Nephron (organoid): ENCODE measurements at regions not wholly inside any gene's neighbourhood (a gene's known extent, or its start where the extent isn't known, plus 50 kb on each side); places are given as distances from the start of the nearest gene placed in this dataset.

ENCODE experiments used
- H3K27ac Mint-ChIP-seq, 3 experiments: 2 replicates each; pipeline ENCODE4 v1.8.0; 2020; ENCODE audit warnings: mixed read lengths in 3 of 3, mild to moderate bottlenecking in 2 of 3, moderate library complexity in 1 of 3
- H3K27me3 Mint-ChIP-seq: 2 replicates; pipeline ENCODE4 v1.8.0; 2021; ENCODE audit warnings: low read depth, mild to moderate bottlenecking, moderate library complexity, mixed read lengths
- H3K36me3 Mint-ChIP-seq: 2 replicates; pipeline ENCODE4 v1.8.0; 2020; ENCODE audit warnings: low read depth, mixed read lengths
- H3K4me1 Mint-ChIP-seq: 2 replicates; pipeline ENCODE4 v1.8.0; 2020; ENCODE audit warnings: mixed read lengths
- H3K4me3 Mint-ChIP-seq, 3 experiments: 2 replicates each; pipeline ENCODE4 v1.8.0; 2020; ENCODE audit warnings: mild to moderate bottlenecking in 3 of 3, mixed read lengths in 3 of 3, moderate library complexity in 2 of 3
- H3K9me3 Mint-ChIP-seq: 2 replicates; pipeline ENCODE4 v1.8.0; 2020; ENCODE audit warnings: mixed read lengths
- TF ChIP-seq, protein P1 (sequence below), 3 experiments: fragments of 200-600 bp; sonication (generic); IDR thresholded peaks; one replicate each; pipeline ENCODE4 v1.5.0; 2021; ENCODE audit warnings: antibody characterized with exemption in 3 of 3; ENCODE audit not compliant: unreplicated experiment in 3 of 3

DNA sequence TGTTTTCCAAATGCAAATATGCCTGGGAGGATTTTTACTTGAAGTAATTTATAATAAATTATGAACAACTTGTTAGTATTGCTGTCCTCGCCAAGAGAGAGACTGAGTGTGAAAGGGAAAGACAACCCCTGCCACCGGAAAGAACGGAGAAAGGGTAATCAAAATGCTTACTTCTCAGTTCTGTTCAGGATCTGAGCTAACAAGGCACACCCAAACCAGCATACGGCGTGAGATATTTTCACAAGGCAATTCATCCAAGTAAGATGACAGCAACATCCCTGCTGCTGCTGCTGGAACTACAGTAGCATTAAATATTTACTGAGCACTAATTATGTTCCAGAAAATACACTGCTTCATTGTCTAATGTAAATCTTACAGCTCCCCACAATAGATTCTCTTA, 96.1 kb downstream of the KBTBD8 start:
- H3K36me3 Mint-ChIP-seq: no peaks in the 10 kb centered on the region
- no peak overlapping the region for H3K27ac Mint-ChIP-seq
- no peak overlapping the region for H3K4me3 Mint-ChIP-seq
- no peaks in the 10 kb centered on the region for H3K9me3 Mint-ChIP-seq
- H3K27me3 Mint-ChIP-seq: no peaks in the 10 kb centered on the region
- peaks cover 20% of the 10 kb centered on the region for H3K4me1 Mint-ChIP-seq
- TF ChIP-seq, protein P1, sequence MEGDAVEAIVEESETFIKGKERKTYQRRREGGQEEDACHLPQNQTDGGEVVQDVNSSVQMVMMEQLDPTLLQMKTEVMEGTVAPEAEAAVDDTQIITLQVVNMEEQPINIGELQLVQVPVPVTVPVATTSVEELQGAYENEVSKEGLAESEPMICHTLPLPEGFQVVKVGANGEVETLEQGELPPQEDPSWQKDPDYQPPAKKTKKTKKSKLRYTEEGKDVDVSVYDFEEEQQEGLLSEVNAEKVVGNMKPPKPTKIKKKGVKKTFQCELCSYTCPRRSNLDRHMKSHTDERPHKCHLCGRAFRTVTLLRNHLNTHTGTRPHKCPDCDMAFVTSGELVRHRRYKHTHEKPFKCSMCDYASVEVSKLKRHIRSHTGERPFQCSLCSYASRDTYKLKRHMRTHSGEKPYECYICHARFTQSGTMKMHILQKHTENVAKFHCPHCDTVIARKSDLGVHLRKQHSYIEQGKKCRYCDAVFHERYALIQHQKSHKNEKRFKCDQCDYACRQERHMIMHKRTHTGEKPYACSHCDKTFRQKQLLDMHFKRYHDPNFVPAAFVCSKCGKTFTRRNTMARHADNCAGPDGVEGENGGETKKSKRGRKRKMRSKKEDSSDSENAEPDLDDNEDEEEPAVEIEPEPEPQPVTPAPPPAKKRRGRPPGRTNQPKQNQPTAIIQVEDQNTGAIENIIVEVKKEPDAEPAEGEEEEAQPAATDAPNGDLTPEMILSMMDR (IDR thresholded peaks at IDR 0.05; ENCODE audit: unreplicated experiment in 3 of 3): no peak

DNA sequence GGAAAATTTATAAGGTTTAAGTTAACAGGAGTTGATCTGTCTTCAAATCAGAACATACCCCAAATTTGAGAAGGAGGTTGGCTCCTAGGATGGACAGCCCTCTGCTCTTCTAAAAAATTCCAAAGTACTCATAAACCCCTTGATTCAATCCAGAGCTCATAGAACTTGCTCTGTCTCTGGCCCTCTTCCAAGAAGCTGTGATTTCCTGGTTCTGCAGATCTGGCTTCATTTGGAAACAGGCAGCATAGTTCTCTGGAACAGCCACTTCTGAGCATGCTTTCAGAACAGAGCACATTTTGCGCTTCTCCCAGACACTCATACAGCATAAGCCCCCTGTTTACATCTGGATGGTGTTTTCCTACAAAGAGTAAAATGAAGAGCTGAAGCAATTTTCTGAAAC, 96.7 kb downstream of the KBTBD8 start:
- Mint-ChIP-seq H3K36me3 (no peaks in the 10 kb centered on the region), H3K9me3 (no peaks in the 10 kb centered on the region), H3K4me3 (no peak overlapping the region), H3K27ac (peak overlapping the region in 1 of 3 experiments; percentile 28), H3K27me3 (no peaks in the 10 kb centered on the region), H3K4me1 (peaks cover 20% of the 10 kb centered on the region)
- TF ChIP-seq, protein P1 (IDR thresholded peaks at IDR 0.05; ENCODE audit: unreplicated experiment in 3 of 3): no peak

DNA sequence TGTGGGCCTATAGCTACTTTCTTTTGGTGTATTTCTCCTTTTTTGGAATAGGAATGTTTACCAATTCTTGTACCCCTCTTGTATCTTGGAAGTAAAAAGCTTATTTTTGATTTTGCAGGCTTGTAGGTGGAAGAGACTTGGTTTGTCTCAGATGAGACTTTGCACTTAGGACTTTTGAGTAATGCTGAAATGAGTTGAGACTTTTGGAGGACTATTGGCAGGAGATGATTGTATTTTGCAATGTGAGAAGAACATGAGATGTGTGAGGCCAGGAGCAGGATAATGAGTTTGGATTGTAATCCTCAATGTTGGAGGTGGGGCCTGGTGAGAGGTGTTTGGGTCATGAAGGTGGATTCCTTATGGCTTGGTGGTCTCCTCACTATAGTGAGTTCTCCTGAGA, 106.3 kb downstream of the KBTBD8 start:
- Mint-ChIP-seq H3K4me3 (no peak overlapping the region), H3K27ac (no peak overlapping the region), H3K4me1 (no peaks in the 10 kb centered on the region), H3K36me3 (no peaks in the 10 kb centered on the region), H3K9me3 (peaks cover 2% of the 10 kb centered on the region), H3K27me3 (no peaks in the 10 kb centered on the region)
- TF ChIP-seq, protein P1 (IDR thresholded peaks at IDR 0.05; ENCODE audit: unreplicated experiment in 3 of 3): no peak

DNA sequence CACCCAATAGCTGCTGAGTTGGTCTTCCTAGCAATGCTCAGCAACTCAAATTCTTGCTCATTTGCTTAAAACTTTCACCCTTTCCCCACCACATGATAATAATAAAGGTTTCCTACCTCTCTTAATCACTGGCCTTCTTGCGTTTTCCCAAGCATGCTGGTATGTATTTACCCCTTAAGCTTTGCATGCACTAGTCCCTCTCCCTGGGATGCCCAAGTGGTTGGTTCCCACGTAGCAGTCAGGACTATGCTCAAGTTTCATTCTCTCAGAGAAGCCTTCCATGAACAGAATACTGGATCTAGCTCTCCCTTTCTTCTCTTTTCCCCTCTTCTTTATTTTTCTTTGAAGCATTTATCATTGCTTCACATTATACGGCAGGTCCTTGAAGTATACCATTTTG, 108.8 kb downstream of the KBTBD8 start:
- Mint-ChIP-seq H3K27me3 (peaks cover 5% of the 10 kb centered on the region), H3K4me1 (no peaks in the 10 kb centered on the region), H3K36me3 (no peaks in the 10 kb centered on the region), H3K4me3 (no peak overlapping the region), H3K27ac (no peak overlapping the region), H3K9me3 (peaks cover 2% of the 10 kb centered on the region)
- TF ChIP-seq, protein P1 (IDR thresholded peaks at IDR 0.05; ENCODE audit: unreplicated experiment in 3 of 3): no peak

DNA sequence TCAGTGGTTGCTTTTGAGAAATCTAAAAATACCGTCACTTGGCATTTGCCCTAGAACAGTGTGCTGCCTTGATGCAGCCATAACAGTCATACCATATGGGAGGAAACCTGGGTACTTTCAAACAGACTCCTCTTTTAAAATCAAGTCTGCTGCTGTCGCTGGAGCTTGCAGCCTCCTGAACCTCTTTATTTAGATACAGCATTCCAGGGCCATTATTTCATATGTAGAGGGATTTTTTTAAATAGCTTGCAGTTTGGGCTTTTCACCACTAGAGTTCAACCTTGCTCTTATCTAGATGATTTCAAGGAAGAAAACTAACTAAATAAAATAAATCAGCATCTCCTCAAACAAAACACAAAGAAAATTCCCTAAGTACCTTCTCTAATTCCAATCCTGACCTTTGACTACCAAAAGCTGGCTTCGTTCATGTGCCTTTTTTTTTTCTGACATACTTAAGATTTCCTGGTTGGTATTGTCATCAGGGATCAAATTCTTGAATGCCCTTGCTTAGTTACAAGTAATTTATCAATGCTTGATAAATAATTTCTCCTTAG, 111.6 kb downstream of the KBTBD8 start:
- no peaks in the 10 kb centered on the region for H3K4me1 Mint-ChIP-seq
- H3K4me3 Mint-ChIP-seq: no peak overlapping the region
- no peaks in the 10 kb centered on the region for H3K9me3 Mint-ChIP-seq
- H3K36me3 Mint-ChIP-seq: no peaks in the 10 kb centered on the region
- no peak overlapping the region for H3K27ac Mint-ChIP-seq
- H3K27me3 Mint-ChIP-seq: peaks cover 12% of the 10 kb centered on the region
- TF ChIP-seq, protein P1 (IDR thresholded peaks at IDR 0.05; ENCODE audit: unreplicated experiment in 3 of 3): peak; percentile 61 to 73 (median 63)

DNA sequence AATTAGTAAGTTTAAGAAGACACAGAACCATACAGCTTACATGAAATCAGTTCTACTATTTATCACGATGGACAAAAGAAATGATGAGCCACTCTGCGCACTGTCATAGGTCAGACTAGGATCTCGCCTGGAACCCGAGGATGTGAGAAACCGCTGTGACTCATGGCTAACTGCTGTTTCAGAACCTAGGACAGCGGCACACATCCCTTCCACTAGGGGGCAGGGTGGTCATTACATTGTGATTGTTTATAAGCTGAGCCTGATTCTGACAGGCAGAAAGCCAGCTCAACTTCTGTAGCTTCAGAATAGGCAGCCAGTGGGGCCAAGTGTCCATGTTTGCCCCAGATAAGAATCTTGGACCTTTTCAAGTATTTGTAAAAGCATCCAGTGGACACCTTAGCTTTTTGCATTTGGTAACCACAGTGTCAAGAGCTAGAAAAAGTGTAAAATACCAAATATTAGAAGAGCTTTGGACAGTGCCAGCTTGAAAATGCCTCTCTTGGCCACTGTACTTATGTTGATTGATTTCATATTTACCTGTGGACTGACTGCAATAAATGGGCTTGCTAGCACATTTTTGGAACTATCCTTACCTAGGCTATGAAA, 115.8 kb downstream of the KBTBD8 start:
- TF ChIP-seq, protein P1 (IDR thresholded peaks at IDR 0.05; ENCODE audit: unreplicated experiment in 3 of 3): peak; percentile 87 to 95 (median 92)
- H3K27me3 Mint-ChIP-seq: peaks cover 17% of the 10 kb centered on the region
- H3K4me3 Mint-ChIP-seq: no peak overlapping the region
- H3K9me3 Mint-ChIP-seq: no peaks in the 10 kb centered on the region
- no peaks in the 10 kb centered on the region for H3K36me3 Mint-ChIP-seq
- no peak overlapping the region for H3K27ac Mint-ChIP-seq
- H3K4me1 Mint-ChIP-seq: peaks cover 7% of the 10 kb centered on the region
